HEK293 (cell line): ENCODE measurements at regions not wholly inside any gene's neighbourhood (a gene's known extent, or its start where the extent isn't known, plus 50 kb on each side); places are given as distances from the start of the nearest gene placed in this dataset.

Source experiments
- CTCF ChIA-PET: fragments of 350-600 bp; formaldehyde crosslinking; extraction: SDS; loops from one replicate; lab custom pipeline; 2021; ENCODE audit warnings: antibody characterized with exemption; lab: Yijun Ruan, JAX
- POLR2A ChIA-PET: fragments of 300-600 bp; formaldehyde crosslinking; extraction: SDS; loops from one replicate; lab custom pipeline; 2020; ENCODE audit warnings: antibody characterized with exemption, inconsistent platforms; lab: Yijun Ruan, JAX
- H3K27ac ChIP-seq: fragments of 200-500 bp; sonication (Bioruptor generic); 2 replicates; pipeline ENCODE4 v1.5.1; 2014; ENCODE audit warnings: low read depth, low read length, control low read depth, inconsistent platforms; ENCODE audit errors: extremely low read depth
- H3K36me3 ChIP-seq, 2 experiments: fragments of 200-500 bp in 1 of 2; sonication (Bioruptor generic) in 1 of 2; 1 replicate in 1 of 2; 2 replicates in 1 of 2; pipeline ENCODE4 v1.5.1; 2014 to 2017; ENCODE audit warnings: inconsistent platforms in 2 of 2, low read length in 2 of 2; ENCODE audit not compliant: control insufficient read depth in 2 of 2, insufficient read depth in 1 of 2
- H3K4me1 ChIP-seq: fragments of 200-500 bp; sonication (Bioruptor generic); 2 replicates; pipeline ENCODE4 v1.5.1; 2014; ENCODE audit warnings: mild to moderate bottlenecking, low read length, inconsistent platforms; ENCODE audit not compliant: control insufficient read depth, insufficient read depth
- H3K4me3 ChIP-seq: 2 replicates; pipeline ENCODE4 v1.5.1; 2011; ENCODE audit warnings: low read depth, mild to moderate bottlenecking, control low read depth, low read length, moderate library complexity
- H3K9me3 ChIP-seq: fragments of 200-500 bp; sonication (Bioruptor generic); 2 replicates; pipeline ENCODE4 v1.5.1; 2014; ENCODE audit warnings: low read depth, low read length, inconsistent platforms; ENCODE audit not compliant: control insufficient read depth, insufficient read depth
- HOXC10 ChIP-seq: sonication (generic); formaldehyde crosslinking; IDR thresholded peaks from 2 replicates; pipeline ENCODE4 v1.8.1; 2023; ENCODE audit warnings: mild to moderate bottlenecking, missing genetic modification reagents
- HOXD13 ChIP-seq: sonication (generic); formaldehyde crosslinking; IDR thresholded peaks from 2 replicates; pipeline ENCODE4 v1.8.0; 2022; ENCODE audit warnings: missing genetic modification reagents, borderline replicate concordance
- PATZ1 ChIP-seq: fragments of 450-650 bp; formaldehyde crosslinking; IDR thresholded peaks from 2 replicates; pipeline ENCODE4 v1.5.1; 2016; ENCODE audit warnings: missing biosample characterization, missing genetic modification characterization
- REST ChIP-seq: fragments of 450-650 bp; formaldehyde crosslinking; IDR thresholded peaks from 2 replicates; pipeline ENCODE4 v1.5.1; 2016; ENCODE audit warnings: missing biosample characterization, missing genetic modification characterization
- ZNF18 ChIP-seq: fragments of 450-650 bp; formaldehyde crosslinking; IDR thresholded peaks from 2 replicates; pipeline ENCODE4 v1.5.1; 2016; ENCODE audit warnings: missing biosample characterization, missing genetic modification characterization
- ZNF24 ChIP-seq: fragments of 450-650 bp; formaldehyde crosslinking; IDR thresholded peaks from 2 replicates; pipeline ENCODE4 v1.5.1; 2016; ENCODE audit warnings: missing biosample characterization, missing genetic modification characterization
- ZNF354C ChIP-seq: fragments of 450-650 bp; formaldehyde crosslinking; IDR thresholded peaks from 2 replicates; pipeline ENCODE4 v1.5.1; 2016; ENCODE audit warnings: missing biosample characterization, missing genetic modification characterization, low read depth, borderline replicate concordance
- ZNF48 ChIP-seq: fragments of 450-650 bp; formaldehyde crosslinking; IDR thresholded peaks from 2 replicates; pipeline ENCODE4 v1.5.1; 2016; ENCODE audit warnings: missing biosample characterization, missing genetic modification characterization
- ZNF521 ChIP-seq: fragments of 450-650 bp; formaldehyde crosslinking; IDR thresholded peaks from 2 replicates; pipeline ENCODE4 v1.5.1; 2017; ENCODE audit warnings: missing biosample characterization, mild to moderate bottlenecking, missing genetic modification characterization
- ZNF561 ChIP-seq: fragments of 450-650 bp; IDR thresholded peaks from 2 replicates; pipeline ENCODE4 v1.5.1; 2018; ENCODE audit warnings: missing biosample characterization, missing genetic modification characterization, borderline replicate concordance
- ZNF571 ChIP-seq: fragments of 450-650 bp; formaldehyde crosslinking; IDR thresholded peaks from 2 replicates; pipeline ENCODE4 v1.5.0; 2017; ENCODE audit warnings: missing biosample characterization, missing genetic modification characterization
- ZNF670 ChIP-seq: fragments of 450-650 bp; formaldehyde crosslinking; IDR thresholded peaks from 2 replicates; pipeline ENCODE4 v1.5.1; 2016; ENCODE audit warnings: missing biosample characterization, missing genetic modification characterization, low read depth
- ZNF747 ChIP-seq: fragments of 450-650 bp; formaldehyde crosslinking; IDR thresholded peaks from 2 replicates; pipeline ENCODE4 v1.5.1; 2016; ENCODE audit warnings: missing biosample characterization, missing genetic modification characterization
- ZNF785 ChIP-seq: fragments of 450-650 bp; formaldehyde crosslinking; IDR thresholded peaks from 2 replicates; pipeline ENCODE4 v1.5.1; 2016; ENCODE audit warnings: missing biosample characterization, missing genetic modification characterization
- ZSCAN23 ChIP-seq: fragments of 450-650 bp; formaldehyde crosslinking; IDR thresholded peaks from 2 replicates; pipeline ENCODE4 v1.5.1; 2016; ENCODE audit warnings: missing biosample characterization, missing genetic modification characterization
- TF ChIP-seq, protein P1 (sequence below): fragments of 450-650 bp; formaldehyde crosslinking; IDR thresholded peaks from 2 replicates; pipeline ENCODE4 v1.5.1; 2017; ENCODE audit warnings: missing biosample characterization, missing genetic modification characterization
- TF ChIP-seq, protein P2 (sequence below): fragments of 450-650 bp; formaldehyde crosslinking; IDR thresholded peaks from 2 replicates; pipeline ENCODE4 v1.5.1; 2017; ENCODE audit warnings: missing biosample characterization, missing genetic modification characterization

- Histone ChIP-seq H3K4me1 (no peaks in the 10 kb centered on the region), H3K4me3 (no peak overlapping the region), H3K36me3 (no peaks in the 10 kb centered on the region)
- TF ChIP-seq, protein P1, sequence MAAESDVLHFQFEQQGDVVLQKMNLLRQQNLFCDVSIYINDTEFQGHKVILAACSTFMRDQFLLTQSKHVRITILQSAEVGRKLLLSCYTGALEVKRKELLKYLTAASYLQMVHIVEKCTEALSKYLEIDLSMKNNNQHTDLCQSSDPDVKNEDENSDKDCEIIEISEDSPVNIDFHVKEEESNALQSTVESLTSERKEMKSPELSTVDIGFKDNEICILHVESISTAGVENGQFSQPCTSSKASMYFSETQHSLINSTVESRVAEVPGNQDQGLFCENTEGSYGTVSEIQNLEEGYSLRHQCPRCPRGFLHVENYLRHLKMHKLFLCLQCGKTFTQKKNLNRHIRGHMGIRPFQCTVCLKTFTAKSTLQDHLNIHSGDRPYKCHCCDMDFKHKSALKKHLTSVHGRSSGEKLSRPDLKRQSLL (tag by site-specific recombination), result no peak
- TF ChIP-seq ZNF48 (no peak), ZNF24 (tag by site-specific recombination) (no peak), PATZ1 (tag by site-specific recombination) (no peak), ZNF521 (tag by site-specific recombination) (no peak), HOXD13 (CRISPR knock-in tag) (no peak), ZNF354C (tag by site-specific recombination) (no peak), HOXC10 (CRISPR knock-in tag) (no peak), ZNF571 (tag by site-specific recombination) (no peak), ZNF785 (tag by site-specific recombination) (no peak), REST (tag by site-specific recombination) (no peak), ZNF18 (tag by site-specific recombination) (no peak), ZNF561 (tag by site-specific recombination) (no peak), ZSCAN23 (tag by site-specific recombination) (no peak), ZNF747 (tag by site-specific recombination) (no peak), ZNF670 (tag by site-specific recombination) (no peak)
- TF ChIP-seq, protein P2, sequence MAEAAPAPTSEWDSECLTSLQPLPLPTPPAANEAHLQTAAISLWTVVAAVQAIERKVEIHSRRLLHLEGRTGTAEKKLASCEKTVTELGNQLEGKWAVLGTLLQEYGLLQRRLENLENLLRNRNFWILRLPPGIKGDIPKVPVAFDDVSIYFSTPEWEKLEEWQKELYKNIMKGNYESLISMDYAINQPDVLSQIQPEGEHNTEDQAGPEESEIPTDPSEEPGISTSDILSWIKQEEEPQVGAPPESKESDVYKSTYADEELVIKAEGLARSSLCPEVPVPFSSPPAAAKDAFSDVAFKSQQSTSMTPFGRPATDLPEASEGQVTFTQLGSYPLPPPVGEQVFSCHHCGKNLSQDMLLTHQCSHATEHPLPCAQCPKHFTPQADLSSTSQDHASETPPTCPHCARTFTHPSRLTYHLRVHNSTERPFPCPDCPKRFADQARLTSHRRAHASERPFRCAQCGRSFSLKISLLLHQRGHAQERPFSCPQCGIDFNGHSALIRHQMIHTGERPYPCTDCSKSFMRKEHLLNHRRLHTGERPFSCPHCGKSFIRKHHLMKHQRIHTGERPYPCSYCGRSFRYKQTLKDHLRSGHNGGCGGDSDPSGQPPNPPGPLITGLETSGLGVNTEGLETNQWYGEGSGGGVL (tag by site-specific recombination), result no peak
- TF ChIP-seq, all 188 proteins: peak for 0
- CTCF ChIA-PET, result no interaction called here
- Histone ChIP-seq H3K27ac (no peak overlapping the region), H3K9me3 (no peaks in the 10 kb centered on the region)
- POLR2A ChIA-PET, result no interaction called here
These were observed 294.3 kb upstream of the FBXO33 start for GRCh38 chr14:39726563-39726962.
